HepG2 (cell line): ENCODE measurements at regions not wholly inside any gene's neighbourhood (a gene's known extent, or its start where the extent isn't known, plus 50 kb on each side); places are given as distances from the start of the nearest gene placed in this dataset.

Experiments
- ATAC-seq: fragments of 200-7000 bp; cut with Tn5 transposase; 3 replicates; pipeline ENCODE4 v1.9.1; 2020; ENCODE audit warnings: mild to moderate bottlenecking, moderate library complexity
- BruUV-seq: library from RNA; stranded (reverse); fragments of 400-500 nt; replicated peaks from 2 replicates; lab custom pipeline; 2021; lab: Mats Ljungman, UMichigan
- CTCF ChIA-PET: fragments of 300-600 bp; formaldehyde crosslinking; extraction: SDS; loops from one replicate; lab custom pipeline; 2021; ENCODE audit warnings: low total read pairs, inconsistent platforms, low intra/inter-chr PET ratio; lab: Yijun Ruan, JAX
- POLR2A ChIA-PET: fragments of 350-600 bp; sonication (Branson Sonifier 250); formaldehyde crosslinking; loops from one replicate; lab custom pipeline; 2020; ENCODE audit warnings: antibody characterized with exemption, inconsistent platforms; lab: Yijun Ruan, JAX
- DNase-seq: peaks from one replicate; pipeline ENCODE4 v3.0.0-alpha.2; 2015; ENCODE audit warnings: low spot score
- FAIRE-seq: peaks from 3 replicates; lab custom pipeline; 2011; peaks lifted over from hg19 to GRCh38; lab: Jason Lieb, UNC
- H2AFZ ChIP-seq: one replicate; pipeline ENCODE4 v1.6.1; 2011; ENCODE audit warnings: low read length, inconsistent platforms
- H3K27ac ChIP-seq: fragments of 300-600 bp; 3 replicates; pipeline ENCODE4 v1.8.0; 2011; ENCODE audit warnings: mixed run types, mild to moderate bottlenecking, mixed read lengths, low read length, inconsistent platforms; ENCODE audit not compliant: insufficient read depth; ENCODE audit errors: extremely low read length
- H3K27me3 ChIP-seq, 2 experiments: fragments of 200-600 bp in 1 of 2; 2 replicates in 1 of 2; 3 replicates in 1 of 2; pipeline versions ENCODE4 v1.6.0 to v1.8.0; 2011; ENCODE audit warnings: low read length in 2 of 2, mild to moderate bottlenecking in 2 of 2, moderate library complexity in 2 of 2, inconsistent platforms in 1 of 2; ENCODE audit not compliant: insufficient read depth in 2 of 2, control insufficient read depth in 1 of 2
- H3K36me3 ChIP-seq, 2 experiments: fragments of 200-600 bp in 1 of 2; replicated peaks in 1 of 2; 2 replicates in 1 of 2; 3 replicates in 1 of 2; pipeline versions ENCODE4 v1.5.1 to v1.8.0; 2011; ENCODE audit warnings: low read length in 2 of 2, inconsistent platforms in 1 of 2; ENCODE audit not compliant: insufficient read depth in 2 of 2, control insufficient read depth in 1 of 2
- H3K4me1 ChIP-seq: 2 replicates; pipeline ENCODE4 v1.5.1; 2012; ENCODE audit warnings: low read length, inconsistent platforms; ENCODE audit not compliant: insufficient read depth
- H3K4me2 ChIP-seq: 2 replicates; pipeline ENCODE4 v1.6.0; 2011; ENCODE audit warnings: low read depth, low read length, inconsistent platforms
- H3K4me3 ChIP-seq, 3 experiments: fragments of 200-600 bp in 1 of 3; sonication (generic), shearing (Covaris generic) in 1 of 3; replicated peaks in 1 of 3; 2 replicates each; pipeline ENCODE4 v1.5.1; 2011 to 2016; ENCODE audit warnings: low read length in 3 of 3, inconsistent platforms in 2 of 3, low read depth in 2 of 3, mild to moderate bottlenecking in 2 of 3, control low read depth in 1 of 3, mixed read lengths in 1 of 3; ENCODE audit not compliant: insufficient read depth in 1 of 3
- H3K79me2 ChIP-seq: one replicate; pipeline ENCODE4 v1.6.1; 2011; ENCODE audit warnings: low read length, inconsistent platforms; ENCODE audit not compliant: insufficient read depth
- H3K9ac ChIP-seq: 2 replicates; pipeline ENCODE4 v1.6.0; 2011; ENCODE audit warnings: mild to moderate bottlenecking, low read depth, low read length, inconsistent platforms; ENCODE audit not compliant: insufficient read depth
- H3K9me3 ChIP-seq: 2 replicates; pipeline ENCODE4 v1.5.1; 2012; ENCODE audit warnings: mild to moderate bottlenecking, low read length
- H4K20me1 ChIP-seq: 2 replicates; pipeline ENCODE4 v1.6.0; 2011; ENCODE audit warnings: inconsistent platforms, mild to moderate bottlenecking, low read length, moderate library complexity; ENCODE audit not compliant: insufficient read depth
- ATF7-NPFF ChIP-seq: sonication (generic); formaldehyde crosslinking; IDR thresholded peaks from 2 replicates; pipeline ENCODE4 v1.8.1; 2023; ENCODE audit warnings: mild to moderate bottlenecking, low read depth, missing genetic modification reagents, moderate library complexity
- CBFB ChIP-seq: sonication (generic); formaldehyde crosslinking; IDR thresholded peaks from 2 replicates; pipeline ENCODE4 v1.4.0; 2020; ENCODE audit warnings: missing genetic modification reagents
- CENPT ChIP-seq: sonication (generic); formaldehyde crosslinking; IDR thresholded peaks from 2 replicates; pipeline ENCODE4 v1.8.0; 2022; ENCODE audit warnings: low read depth, mild to moderate bottlenecking, moderate library complexity, missing genetic modification reagents
- GPBP1L1 ChIP-seq: sonication (generic); formaldehyde crosslinking; IDR thresholded peaks from 2 replicates; pipeline ENCODE4 v1.5.0; 2020; ENCODE audit warnings: mild to moderate bottlenecking, missing genetic modification reagents
- HNRNPL ChIP-seq: fragments of 200-400 bp; formaldehyde crosslinking; IDR thresholded peaks from 2 replicates; pipeline ENCODE4 v1.6.1; 2017; ENCODE audit warnings: mild to moderate bottlenecking, low read depth, low read length
- MED8 ChIP-seq: sonication (generic); formaldehyde crosslinking; IDR thresholded peaks from 2 replicates; pipeline ENCODE4 v1.8.1; 2023; ENCODE audit warnings: mild to moderate bottlenecking, missing genetic modification reagents; ENCODE audit not compliant: insufficient replicate concordance
- NFKB2 ChIP-seq: sonication (generic); formaldehyde crosslinking; IDR thresholded peaks from 2 replicates; pipeline ENCODE4 v1.4.0; 2020; ENCODE audit warnings: missing genetic modification reagents, borderline replicate concordance
- NPAS2 ChIP-seq: sonication (generic); formaldehyde crosslinking; IDR thresholded peaks from 2 replicates; pipeline ENCODE4 v1.8.0; 2022; ENCODE audit warnings: mild to moderate bottlenecking, missing genetic modification reagents, borderline replicate concordance
- SAFB2 ChIP-seq: sonication (generic); formaldehyde crosslinking; IDR thresholded peaks from 2 replicates; pipeline ENCODE4 v1.5.1; 2020; ENCODE audit warnings: missing genetic modification reagents, low read depth, mild to moderate bottlenecking, borderline replicate concordance
- SOX5 ChIP-seq: IDR thresholded peaks from 2 replicates; pipeline ENCODE4 v1.6.1; 2016; ENCODE audit warnings: borderline replicate concordance
- YEATS2 ChIP-seq: sonication (generic); formaldehyde crosslinking; IDR thresholded peaks from 2 replicates; pipeline ENCODE4 v1.4.0; 2020; ENCODE audit warnings: missing genetic modification reagents, borderline replicate concordance
- ZMAT5 ChIP-seq: sonication (generic); formaldehyde crosslinking; IDR thresholded peaks from 2 replicates; pipeline ENCODE4 v1.5.0; 2020; ENCODE audit warnings: mild to moderate bottlenecking, low read depth, missing genetic modification reagents, borderline replicate concordance
- WGBS: methylation state at CpG from one replicate; pipeline ENCODE4 v1.1.6; 2017; ENCODE audit warnings: low lambda C conversion rate; 5-methylcytosine and 5-hydroxymethylcytosine counted together
- in situ Hi-C: cut with HindIII; loops from 2 replicates; pipeline ENCODE4 v1.10.0; 2017; ENCODE audit warnings: low pct_unique_long_range_greater_than_20kb; ENCODE audit not compliant: extremely low pct_ligation_motif_present
- intact Hi-C: fragments of 100-400 bp; cut with micrococcal nuclease; formaldehyde crosslinking; loops from one replicate; pipeline ENCODE4 v1.10.0; 2022; ENCODE audit not compliant: unreplicated experiment
- TF ChIP-seq, protein P1 (sequence below): IDR thresholded peaks from 2 replicates; pipeline ENCODE4 v1.6.1; 2016; ENCODE audit warnings: low read depth

- no TSS peak for BruUV-seq
- no peak for ATAC-seq
- 69% methylated on average over 3 of the region's 4 CpGs for WGBS
- no peak overlapping the region for H3K9ac ChIP-seq
- H3K27ac ChIP-seq, result no peak overlapping the region
- no peak for TF ChIP-seq SAFB2 (CRISPR knock-in tag)
- no peak for TF ChIP-seq YEATS2 (CRISPR knock-in tag)
- no peak for TF ChIP-seq NFKB2 (CRISPR knock-in tag)
- TF ChIP-seq MED8 (CRISPR knock-in tag), result no peak
- TF ChIP-seq GPBP1L1 (CRISPR knock-in tag), result no peak
- no peak for TF ChIP-seq HNRNPL
- TF ChIP-seq SOX5, result no peak
- TF ChIP-seq NPAS2, result no peak
- TF ChIP-seq ZMAT5 (CRISPR knock-in tag), result no peak
- TF ChIP-seq, protein P1, sequence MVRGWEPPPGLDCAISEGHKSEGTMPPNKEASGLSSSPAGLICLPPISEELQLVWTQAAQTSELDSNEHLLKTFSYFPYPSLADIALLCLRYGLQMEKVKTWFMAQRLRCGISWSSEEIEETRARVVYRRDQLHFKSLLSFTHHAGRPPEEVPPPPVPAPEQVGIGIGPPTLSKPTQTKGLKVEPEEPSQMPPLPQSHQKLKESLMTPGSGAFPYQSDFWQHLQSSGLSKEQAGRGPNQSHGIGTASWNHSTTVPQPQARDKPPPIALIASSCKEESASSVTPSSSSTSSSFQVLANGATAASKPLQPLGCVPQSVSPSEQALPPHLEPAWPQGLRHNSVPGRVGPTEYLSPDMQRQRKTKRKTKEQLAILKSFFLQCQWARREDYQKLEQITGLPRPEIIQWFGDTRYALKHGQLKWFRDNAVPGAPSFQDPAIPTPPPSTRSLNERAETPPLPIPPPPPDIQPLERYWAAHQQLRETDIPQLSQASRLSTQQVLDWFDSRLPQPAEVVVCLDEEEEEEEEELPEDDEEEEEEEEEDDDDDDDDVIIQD (CRISPR knock-in tag), result no peak
- no peak for TF ChIP-seq CENPT (CRISPR knock-in tag)
- TF ChIP-seq ATF7-NPFF, result no peak
- no peak for TF ChIP-seq CBFB (CRISPR knock-in tag)
- TF ChIP-seq, all 625 proteins: peak for 0
- H2AFZ ChIP-seq, result no peak overlapping the region
- H3K9me3 ChIP-seq, result no peaks in the 10 kb centered on the region
- H3K36me3 ChIP-seq, result no peaks in the 10 kb centered on the region
- no peaks in the 10 kb centered on the region for H3K79me2 ChIP-seq
- H4K20me1 ChIP-seq, result no peaks in the 10 kb centered on the region; the same call in 1 of the 2 replicates
- POLR2A ChIA-PET, result no interaction called here
- CTCF ChIA-PET, result no interaction called here
- no peak for DNase-seq
- H3K4me1 ChIP-seq, result peaks cover 12% of the 10 kb centered on the region
- H3K27me3 ChIP-seq, result no peaks in the 10 kb centered on the region
- in situ Hi-C loops, result loop anchor here (25.0 kb wide), 1 partner anchor 466 kb away; no protein-coding TSS in a partner anchor
- no peak overlapping the region for H3K4me3 ChIP-seq
- FAIRE-seq, result no peak
- no peak overlapping the region for H3K4me2 ChIP-seq
- intact Hi-C loops, result no loop called here
These were observed 366.8 kb upstream of the GBE1 start for GRCh38 chr3:82128271-82128670.
